ENCODE measurements at regions not wholly inside any gene's neighbourhood (a gene's known extent, or its start where the extent isn't known, plus 50 kb on each side); places are given as distances from the start of the nearest gene placed in this dataset.

DNA sequence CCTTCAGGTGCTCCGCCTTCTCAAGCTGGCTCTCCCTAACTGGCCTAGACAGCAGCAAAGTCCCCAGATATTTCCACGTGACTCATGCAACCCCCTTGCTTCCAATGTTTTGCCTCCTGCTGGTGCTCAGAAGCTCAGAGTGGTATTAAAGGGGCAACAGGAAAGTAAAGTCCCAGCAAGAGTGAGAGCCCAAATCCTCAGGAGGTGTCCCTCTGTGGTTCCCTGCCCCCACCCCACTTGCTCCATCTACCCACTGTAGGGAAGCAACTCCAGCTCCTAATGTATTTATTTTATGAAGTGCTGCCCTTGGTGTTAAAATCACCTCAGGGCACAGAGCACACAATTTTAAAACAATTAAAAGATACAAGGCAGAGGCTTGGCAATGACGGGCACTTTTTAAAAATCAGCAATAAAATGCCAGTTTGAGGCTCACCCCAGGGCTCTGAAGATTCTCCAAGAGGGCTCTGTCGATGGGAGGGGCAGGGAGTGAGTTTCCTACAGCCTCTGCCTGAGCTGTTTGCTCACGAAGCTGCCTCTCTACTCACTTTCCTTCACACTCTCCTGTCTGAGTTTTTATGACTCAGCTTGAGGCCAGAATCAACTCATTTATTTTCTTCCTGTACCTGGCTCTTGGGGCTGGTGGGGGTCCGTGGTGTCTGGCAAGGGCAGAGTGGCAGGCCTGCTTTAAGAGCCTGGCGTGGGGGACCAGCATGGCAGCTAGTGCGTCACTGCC lies 81.9 kb upstream of the MAX start:
- TF ChIP-seq, protein P1, sequence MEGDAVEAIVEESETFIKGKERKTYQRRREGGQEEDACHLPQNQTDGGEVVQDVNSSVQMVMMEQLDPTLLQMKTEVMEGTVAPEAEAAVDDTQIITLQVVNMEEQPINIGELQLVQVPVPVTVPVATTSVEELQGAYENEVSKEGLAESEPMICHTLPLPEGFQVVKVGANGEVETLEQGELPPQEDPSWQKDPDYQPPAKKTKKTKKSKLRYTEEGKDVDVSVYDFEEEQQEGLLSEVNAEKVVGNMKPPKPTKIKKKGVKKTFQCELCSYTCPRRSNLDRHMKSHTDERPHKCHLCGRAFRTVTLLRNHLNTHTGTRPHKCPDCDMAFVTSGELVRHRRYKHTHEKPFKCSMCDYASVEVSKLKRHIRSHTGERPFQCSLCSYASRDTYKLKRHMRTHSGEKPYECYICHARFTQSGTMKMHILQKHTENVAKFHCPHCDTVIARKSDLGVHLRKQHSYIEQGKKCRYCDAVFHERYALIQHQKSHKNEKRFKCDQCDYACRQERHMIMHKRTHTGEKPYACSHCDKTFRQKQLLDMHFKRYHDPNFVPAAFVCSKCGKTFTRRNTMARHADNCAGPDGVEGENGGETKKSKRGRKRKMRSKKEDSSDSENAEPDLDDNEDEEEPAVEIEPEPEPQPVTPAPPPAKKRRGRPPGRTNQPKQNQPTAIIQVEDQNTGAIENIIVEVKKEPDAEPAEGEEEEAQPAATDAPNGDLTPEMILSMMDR (conservative IDR thresholded peaks at IDR 0.05; ENCODE audit: low read length): no peak
- no peak for TF ChIP-seq EZH2phosphoT487 (IDR thresholded peaks at IDR 0.05; ENCODE audit: borderline replicate concordance)
